MM.1S (cell line): ENCODE measurements at regions not wholly inside any gene's neighbourhood (a gene's known extent, or its start where the extent isn't known, plus 50 kb on each side); places are given as distances from the start of the nearest gene placed in this dataset.

Experiments
- CTCF ChIP-seq: fragments of 300-600 bp; sonication (generic); IDR thresholded peaks from 2 replicates; pipeline ENCODE4 v1.5.1; 2016; ENCODE audit warnings: antibody characterized with exemption, low read length, mixed read lengths
- EZH2 ChIP-seq: fragments of 300-600 bp; sonication (generic); optimal IDR thresholded peaks from 2 replicates; pipeline ENCODE3; 2017; ENCODE audit warnings: low read depth, mild to moderate bottlenecking, antibody characterized with exemption, low read length, mixed read lengths
- EZH2phosphoT487 ChIP-seq: fragments of 300-600 bp; sonication (generic); IDR thresholded peaks from 2 replicates; pipeline ENCODE4 v1.6.1; 2018; ENCODE audit warnings: antibody characterized with exemption, low read length

- TF ChIP-seq EZH2 = no peak
- no peak for TF ChIP-seq EZH2phosphoT487
- no peak for TF ChIP-seq CTCF
These were observed 201.2 kb downstream of the MYCN start for GRCh38 chr2:16141641-16141921.
